GM19025 (cell line): ENCODE measurements at regions not wholly inside any gene's neighbourhood (a gene's known extent, or its start where the extent isn't known, plus 50 kb on each side); places are given as distances from the start of the nearest gene placed in this dataset.

Experiments used
- ATAC-seq: cut with Tn5 transposase; IDR thresholded peaks from one replicate; pipeline ENCODE4 v1.9.1; 2021; ENCODE audit warnings: mild to moderate bottlenecking, low read depth, moderate library complexity; ENCODE audit not compliant: unreplicated experiment

- no peak for ATAC-seq
Observed at GRCh38 chr6:139647016-139647415, 272.6 kb upstream of the CITED2 start.

GRCh38 chr6:139644821-139645220 lies 270.4 kb upstream of the CITED2 start:
- no peak for ATAC-seq

GRCh38 chr6:139643986-139644385 lies 269.5 kb upstream of the CITED2 start:
- no peak for ATAC-seq

- ATAC-seq: no peak
Observed at GRCh38 chr6:139642346-139642745, 267.9 kb upstream of the CITED2 start.

- ATAC-seq: no peak
Observed at GRCh38 chr6:139641376-139641775, 266.9 kb upstream of the CITED2 start.

GRCh38 chr6:139640921-139641320 lies 266.5 kb upstream of the CITED2 start:
- no peak for ATAC-seq

- ATAC-seq: no peak
Observed at GRCh38 chr6:139640448-139640847, 266.0 kb upstream of the CITED2 start.

GRCh38 chr6:139639507-139639906 lies 265.1 kb upstream of the CITED2 start:
- no peak for ATAC-seq

- ATAC-seq: no peak
Observed at GRCh38 chr6:139638179-139638941, 263.9 kb upstream of the CITED2 start.

- no peak for ATAC-seq
Observed at GRCh38 chr6:139637766-139638165, 263.3 kb upstream of the CITED2 start.

- no peak for ATAC-seq
Observed at GRCh38 chr6:139636391-139636790, 261.9 kb upstream of the CITED2 start.

GRCh38 chr6:139635401-139636130 lies 261.1 kb upstream of the CITED2 start:
- no peak for ATAC-seq

- no peak for ATAC-seq
Observed at GRCh38 chr6:139632840-139633239, 258.4 kb upstream of the CITED2 start.

GRCh38 chr6:139628270-139628669 lies 253.8 kb upstream of the CITED2 start:
- ATAC-seq: no peak

- ATAC-seq: no peak
Observed at GRCh38 chr6:139627091-139627490, 252.6 kb upstream of the CITED2 start.

GRCh38 chr6:139625998-139626975 lies 251.8 kb upstream of the CITED2 start:
- no peak for ATAC-seq

GRCh38 chr6:139625081-139625939 lies 250.9 kb upstream of the CITED2 start:
- no peak for ATAC-seq

GRCh38 chr6:139623372-139623771 lies 248.9 kb upstream of the CITED2 start:
- ATAC-seq: no peak

- no peak for ATAC-seq
Observed at GRCh38 chr6:139613496-139613895, 239.0 kb upstream of the CITED2 start.

GRCh38 chr6:139612135-139612465 lies 237.7 kb upstream of the CITED2 start:
- ATAC-seq: no peak
